ENCODE measurements at regions not wholly inside any gene's neighbourhood (a gene's known extent, or its start where the extent isn't known, plus 50 kb on each side); places are given as distances from the start of the nearest gene placed in this dataset.

GRCh38 chr6:78482801-78483552, 384.4 kb upstream of the IRAK1BP1 start:
- intact Hi-C loops (cut with micrococcal nuclease): no loop called here
- Histone ChIP-seq H3K4me3 (no peak overlapping the region), H3K27ac (replicated peaks) (no peak overlapping the region), H3K4me1 (no peaks in the 10 kb centered on the region), H3K36me3 (no peaks in the 10 kb centered on the region), H3K9me3 (replicated peaks) (no peaks in the 10 kb centered on the region), H3K27me3 (ENCODE audit: low read depth) (no peaks in the 10 kb centered on the region)
- no peak for TF ChIP-seq CTCF (IDR thresholded peaks at IDR 0.05; ENCODE audit: borderline replicate concordance)
- no peak for DNase-seq

DNA sequence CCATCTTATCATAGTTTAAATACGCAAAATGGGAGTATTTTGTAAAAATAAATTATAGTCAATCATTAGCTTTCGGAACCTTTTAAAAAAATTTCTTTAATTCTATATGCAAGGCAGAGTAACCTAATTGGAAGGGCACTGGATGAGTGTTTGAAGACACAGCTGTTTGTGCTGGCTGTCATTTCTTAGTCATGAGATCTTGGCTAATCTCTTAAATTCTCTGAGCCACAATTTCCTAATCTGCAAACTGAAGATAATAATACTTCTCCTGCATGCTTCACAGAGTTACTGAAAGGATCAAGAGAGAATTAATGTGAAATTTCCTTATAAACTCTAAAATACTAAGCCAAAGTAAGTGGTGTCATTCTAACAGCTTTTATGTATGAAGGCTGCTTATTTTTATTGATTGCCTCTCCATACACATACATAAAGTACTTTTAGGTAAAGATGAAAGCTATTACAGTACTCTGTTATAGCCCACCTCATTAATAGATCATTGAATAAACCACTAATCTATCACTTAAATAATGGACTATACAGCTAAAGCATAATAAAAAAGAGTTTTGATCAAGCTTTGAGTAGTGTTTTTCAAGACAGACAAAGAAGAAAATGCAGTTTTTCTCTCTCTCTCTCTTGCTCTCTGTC, 383.7 kb upstream of the IRAK1BP1 start:
- H3K4me1 ChIP-seq: no peaks in the 10 kb centered on the region
- intact Hi-C loops (cut with micrococcal nuclease): no loop called here
- no peak for DNase-seq
- no peaks in the 10 kb centered on the region for H3K9me3 ChIP-seq (replicated peaks)
- no peak overlapping the region for H3K4me3 ChIP-seq
- no peak overlapping the region for H3K27ac ChIP-seq (replicated peaks)
- H3K36me3 ChIP-seq: no peaks in the 10 kb centered on the region
- no peaks in the 10 kb centered on the region for H3K27me3 ChIP-seq (ENCODE audit: low read depth)
- TF ChIP-seq CTCF (IDR thresholded peaks at IDR 0.05; ENCODE audit: borderline replicate concordance): no peak

DNA sequence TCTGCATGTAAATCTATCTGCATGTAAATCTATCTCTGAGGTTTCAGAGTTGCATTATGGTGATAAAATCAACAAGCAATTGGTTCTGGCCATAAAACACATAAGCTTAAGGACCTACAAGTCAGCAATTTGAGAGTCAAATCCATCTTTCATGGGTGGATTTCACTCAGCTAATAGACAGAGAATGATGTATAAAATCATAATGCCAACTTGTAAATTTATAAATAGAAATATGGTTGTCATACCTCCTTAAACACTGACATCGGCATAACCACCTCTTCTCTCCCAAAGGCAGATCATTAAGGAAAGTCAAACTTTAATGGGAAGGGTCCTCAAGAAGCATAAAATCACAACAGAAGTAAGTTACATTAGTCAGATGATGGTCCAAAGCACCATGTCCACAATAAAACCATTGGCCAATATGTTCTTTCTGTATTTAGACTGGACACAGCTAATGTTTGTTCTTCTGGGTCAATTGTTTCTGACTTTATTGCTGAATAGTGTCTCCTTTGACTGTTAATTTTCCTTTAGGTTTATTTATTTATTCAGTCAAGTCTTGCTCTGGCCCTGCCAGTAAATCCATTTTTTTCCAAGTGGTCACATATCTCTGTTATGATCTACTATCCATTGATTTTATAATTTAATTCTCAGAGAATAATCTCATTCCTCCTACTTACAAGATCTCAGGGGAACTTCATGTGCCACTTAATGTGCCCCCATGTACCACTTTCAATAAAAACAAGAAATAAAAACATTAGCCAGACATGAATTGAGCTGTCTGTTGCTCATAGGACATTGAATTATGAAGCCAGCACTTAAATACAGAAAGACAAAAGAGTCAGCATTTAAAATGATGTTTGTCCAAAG, 382.9 kb upstream of the IRAK1BP1 start:
- H3K4me3 ChIP-seq: no peak overlapping the region
- no peaks in the 10 kb centered on the region for H3K9me3 ChIP-seq (replicated peaks)
- H3K27ac ChIP-seq (replicated peaks): no peak overlapping the region
- intact Hi-C loops (cut with micrococcal nuclease): no loop called here
- H3K4me1 ChIP-seq: no peaks in the 10 kb centered on the region
- no peak for TF ChIP-seq CTCF (IDR thresholded peaks at IDR 0.05; ENCODE audit: borderline replicate concordance)
- DNase-seq: no peak
- no peaks in the 10 kb centered on the region for H3K27me3 ChIP-seq (ENCODE audit: low read depth)
- no peaks in the 10 kb centered on the region for H3K36me3 ChIP-seq

DNA sequence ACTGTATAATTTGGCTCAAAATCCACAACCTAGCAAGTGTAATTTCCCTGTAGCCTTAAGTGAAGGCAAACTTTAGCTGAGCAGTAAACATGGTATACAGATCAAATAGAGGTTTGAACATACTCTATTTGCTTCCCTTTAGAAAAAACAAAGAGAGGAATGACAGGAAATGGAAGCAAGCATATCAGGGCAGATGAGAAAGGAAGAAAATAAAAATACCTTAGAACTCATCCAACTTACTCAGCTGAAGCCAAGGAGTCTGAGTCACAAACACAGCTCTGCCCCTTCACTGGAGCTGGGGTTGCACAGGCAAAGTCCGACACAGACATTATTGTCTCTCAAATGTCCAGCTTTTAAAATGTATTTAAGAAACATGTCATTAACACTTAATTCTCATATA, 379.9 kb upstream of the IRAK1BP1 start:
- H3K27ac ChIP-seq (replicated peaks): no peak overlapping the region
- DNase-seq: no peak
- no peak for TF ChIP-seq CTCF (IDR thresholded peaks at IDR 0.05; ENCODE audit: borderline replicate concordance)
- no peaks in the 10 kb centered on the region for H3K4me1 ChIP-seq
- no peaks in the 10 kb centered on the region for H3K9me3 ChIP-seq (replicated peaks)
- H3K4me3 ChIP-seq: no peak overlapping the region
- intact Hi-C loops (cut with micrococcal nuclease): no loop called here
- no peaks in the 10 kb centered on the region for H3K36me3 ChIP-seq
- no peaks in the 10 kb centered on the region for H3K27me3 ChIP-seq (ENCODE audit: low read depth)

DNA sequence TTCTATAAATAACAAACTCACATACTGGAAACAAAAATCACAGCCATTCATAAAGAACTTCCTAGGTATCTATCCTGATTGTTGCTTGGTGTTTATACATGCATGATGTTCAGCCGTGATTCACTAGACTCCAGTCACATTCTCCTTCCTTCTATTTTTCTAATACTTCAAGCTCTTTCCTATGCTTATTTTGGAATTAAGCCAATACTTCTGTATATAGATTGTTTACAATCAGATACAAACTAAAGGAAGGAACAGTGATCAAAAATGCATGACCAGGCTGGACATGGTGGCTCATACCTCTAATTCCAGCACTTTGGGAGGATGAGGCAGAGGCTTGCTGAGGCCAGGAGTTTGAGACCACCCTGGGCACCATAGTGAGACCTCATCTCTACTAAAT, 377.5 kb upstream of the IRAK1BP1 start:
- no peaks in the 10 kb centered on the region for H3K36me3 ChIP-seq
- DNase-seq: no peak
- no peaks in the 10 kb centered on the region for H3K4me1 ChIP-seq
- no peaks in the 10 kb centered on the region for H3K27me3 ChIP-seq (ENCODE audit: low read depth)
- no peak for TF ChIP-seq CTCF (IDR thresholded peaks at IDR 0.05; ENCODE audit: borderline replicate concordance)
- H3K4me3 ChIP-seq: no peak overlapping the region
- no peaks in the 10 kb centered on the region for H3K9me3 ChIP-seq (replicated peaks)
- intact Hi-C loops (cut with micrococcal nuclease): no loop called here
- no peak overlapping the region for H3K27ac ChIP-seq (replicated peaks)

Measured in left ventricle myocardium inferior (tissue), 1 donor.